OCI-LY3 (cell line): ENCODE measurements at regions not wholly inside any gene's neighbourhood (a gene's known extent, or its start where the extent isn't known, plus 50 kb on each side); places are given as distances from the start of the nearest gene placed in this dataset.

Experiments used
- H2AFZ ChIP-seq: fragments of 200-600, 300-600 bp; shearing (Covaris generic); 2 replicates; pipeline ENCODE4 v1.6.0; 2014; ENCODE audit warnings: antibody characterized with exemption, low read depth, low read length
- H3K27ac ChIP-seq: fragments of 200-600, 300-600 bp; sonication (generic); 2 replicates; pipeline ENCODE4 v1.5.1; 2014; ENCODE audit warnings: mild to moderate bottlenecking, low read length, moderate library complexity, mixed read lengths
- H3K27me3 ChIP-seq: fragments of 200-600, 300-600 bp; sonication (generic); 2 replicates; pipeline ENCODE4 v1.6.1; 2014; ENCODE audit warnings: low read depth, low read length, mixed read lengths
- H3K36me3 ChIP-seq: fragments of 200-600, 300-600 bp; sonication (generic); replicated peaks from 2 replicates; pipeline ENCODE3; 2014; ENCODE audit warnings: low read depth, low read length, mixed read lengths
- H3K4me1 ChIP-seq: fragments of 300-600, 200-600 bp; sonication (generic); 2 replicates; pipeline ENCODE4 v1.6.1; 2014; ENCODE audit warnings: low read length, mixed read lengths
- H3K4me2 ChIP-seq: fragments of 200-600, 300-600 bp; sonication (generic); 2 replicates; pipeline ENCODE4 v1.6.1; 2014; ENCODE audit warnings: low read length, mixed read lengths
- H3K4me3 ChIP-seq: fragments of 300-600, 200-600 bp; sonication (generic); 2 replicates; pipeline ENCODE4 v1.5.1; 2014; ENCODE audit warnings: antibody characterized with exemption, mild to moderate bottlenecking, low read length, moderate library complexity
- H3K79me2 ChIP-seq: fragments of 300-600, 200-600 bp; shearing (Covaris generic); 2 replicates; pipeline ENCODE4 v1.6.1; 2014; ENCODE audit warnings: mild to moderate bottlenecking, low read length, mixed read lengths
- H3K9ac ChIP-seq: fragments of 300-600, 200-600 bp; shearing (Covaris generic); 2 replicates; pipeline ENCODE4 v1.6.0; 2014; ENCODE audit warnings: mild to moderate bottlenecking, low read length, moderate library complexity
- H3K9me3 ChIP-seq: fragments of 200-600, 300-600 bp; shearing (Covaris generic); 2 replicates; pipeline ENCODE4 v1.6.1; 2014; ENCODE audit warnings: low read length, mixed read lengths; ENCODE audit not compliant: insufficient read depth
- H4K20me1 ChIP-seq: fragments of 200-600, 300-600 bp; sonication (generic); 2 replicates; pipeline ENCODE4 v1.6.1; 2016; ENCODE audit warnings: low read length, mixed read lengths; ENCODE audit not compliant: insufficient read depth
- CTCF ChIP-seq: fragments of 200-600, 300-600 bp; sonication (generic); IDR thresholded peaks from 2 replicates; pipeline ENCODE4 v1.5.1; 2014; ENCODE audit warnings: antibody characterized with exemption, low read length, low read depth
- EZH2phosphoT487 ChIP-seq: fragments of 200-600 bp; shearing (Covaris generic); IDR thresholded peaks from 2 replicates; pipeline ENCODE4 v1.6.1; 2018; ENCODE audit warnings: antibody characterized with exemption, mixed run types, low read depth

- Histone ChIP-seq H3K9me3 (no peaks in the 10 kb centered on the region), H3K27me3 (peaks cover 5% of the 10 kb centered on the region; the same call in 1 of the 2 replicates)
- no peak for TF ChIP-seq CTCF
- TF ChIP-seq EZH2phosphoT487, result no peak
Measured at GRCh38 chr12:107526555-107527180, 158.9 kb upstream of the PWP1 start.

DNA sequence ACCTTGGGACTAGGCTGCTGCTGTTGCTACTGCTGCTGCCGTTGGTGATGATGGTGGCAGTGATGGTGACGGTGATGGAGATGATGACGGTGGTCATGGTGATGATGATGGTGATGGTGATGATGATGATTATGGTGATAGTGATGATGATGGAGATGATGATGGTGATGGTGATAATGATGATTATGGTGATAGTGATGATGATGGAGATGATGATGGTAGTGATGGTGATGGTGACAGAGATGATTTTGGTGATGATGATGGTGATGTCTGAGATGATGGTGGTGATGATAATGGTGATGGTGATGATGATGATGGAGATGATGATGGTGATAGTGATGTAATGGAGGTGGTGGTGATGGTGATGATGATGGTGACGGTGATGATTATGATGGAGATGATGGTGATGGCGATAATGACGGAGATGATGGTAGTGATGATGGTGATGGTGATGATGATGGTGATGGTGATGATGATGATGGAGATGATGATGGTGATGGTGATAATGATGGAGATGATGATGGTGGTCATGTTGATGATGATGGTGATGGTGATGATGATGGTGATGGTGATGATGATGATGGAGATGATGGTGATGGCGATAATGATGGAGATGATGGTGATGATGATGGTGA, 156.8 kb upstream of the PWP1 start:
- Histone ChIP-seq H3K4me2 (no peak overlapping the region), H3K36me3 (no peaks in the 10 kb centered on the region), H3K79me2 (no peaks in the 10 kb centered on the region), H3K27ac (no peak overlapping the region), H3K9ac (no peak overlapping the region), H3K4me1 (no peaks in the 10 kb centered on the region), H3K9me3 (no peaks in the 10 kb centered on the region), H2AFZ (no peak overlapping the region), H4K20me1 (no peaks in the 10 kb centered on the region), H3K27me3 (peaks cover 5% of the 10 kb centered on the region; the same call in 1 of the 2 replicates), H3K4me3 (no peak overlapping the region)
- TF ChIP-seq CTCF (no peak), EZH2phosphoT487 (no peak)

More at GRCh38 chr12:107526555-107527180, 158.9 kb upstream of the PWP1 start:
- Histone ChIP-seq H3K27ac (no peak overlapping the region), H3K4me1 (no peaks in the 10 kb centered on the region), H3K79me2 (no peaks in the 10 kb centered on the region), H4K20me1 (no peaks in the 10 kb centered on the region), H3K4me2 (no peak overlapping the region), H3K4me3 (no peak overlapping the region), H3K9ac (no peak overlapping the region), H3K36me3 (no peaks in the 10 kb centered on the region), H2AFZ (no peak overlapping the region)

DNA sequence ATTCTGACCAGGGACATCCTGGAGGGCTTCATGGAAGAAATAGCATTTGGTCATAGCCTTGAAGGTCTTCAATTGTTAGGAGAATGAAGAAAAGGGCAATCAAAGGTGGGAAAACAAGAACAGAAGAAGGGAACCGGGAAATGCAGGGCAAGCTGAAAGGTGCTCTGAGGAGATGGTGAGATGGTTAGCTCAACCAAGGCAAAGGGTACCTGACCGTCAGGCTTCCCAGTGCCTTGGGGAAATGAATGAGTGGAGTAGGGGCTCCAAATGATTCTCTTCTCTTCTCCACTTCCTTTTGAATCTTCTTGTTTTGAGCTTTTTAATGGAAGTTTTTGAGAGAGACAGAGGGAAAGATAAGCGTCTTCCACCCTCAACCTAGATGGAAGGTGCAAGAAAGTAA, 155.6 kb upstream of the PWP1 start:
- Histone ChIP-seq H3K27me3 (peaks cover 12% of the 10 kb centered on the region; the same call in 1 of the 2 replicates), H3K27ac (no peak overlapping the region), H3K36me3 (no peaks in the 10 kb centered on the region), H3K4me2 (no peak overlapping the region), H2AFZ (no peak overlapping the region), H3K9me3 (no peaks in the 10 kb centered on the region), H3K4me3 (no peak overlapping the region), H3K9ac (no peak overlapping the region), H4K20me1 (no peaks in the 10 kb centered on the region), H3K79me2 (no peaks in the 10 kb centered on the region), H3K4me1 (no peaks in the 10 kb centered on the region)
- TF ChIP-seq CTCF (no peak), EZH2phosphoT487 (no peak)

DNA sequence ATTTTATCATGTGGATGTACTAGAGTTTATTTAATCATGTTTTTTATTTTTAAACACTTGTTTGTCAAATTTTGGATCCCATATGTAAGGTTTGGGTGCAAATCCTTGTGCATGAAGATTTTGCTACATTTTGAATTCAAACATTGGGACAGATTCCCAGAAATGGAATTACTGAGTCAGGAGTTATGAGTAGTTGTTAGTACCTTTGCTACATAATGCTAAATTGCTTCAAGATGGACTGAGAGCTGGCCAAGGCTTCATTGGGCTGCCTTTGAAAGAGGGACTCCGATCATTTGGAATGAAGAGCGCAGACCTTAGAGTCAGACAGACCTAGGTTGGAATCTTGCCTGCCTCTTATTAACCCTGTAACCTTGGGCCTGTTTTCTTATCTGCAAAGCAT, 154.9 kb upstream of the PWP1 start:
- no peaks in the 10 kb centered on the region for H3K79me2 ChIP-seq
- no peaks in the 10 kb centered on the region for H3K9me3 ChIP-seq
- no peaks in the 10 kb centered on the region for H4K20me1 ChIP-seq
- H3K27me3 ChIP-seq, result peaks cover 12% of the 10 kb centered on the region; the same call in 1 of the 2 replicates
- no peak overlapping the region for H3K9ac ChIP-seq
- no peak overlapping the region for H3K4me3 ChIP-seq
- TF ChIP-seq CTCF (no peak), EZH2phosphoT487 (no peak)
- no peak overlapping the region for H2AFZ ChIP-seq
- no peaks in the 10 kb centered on the region for H3K36me3 ChIP-seq
- no peak overlapping the region for H3K27ac ChIP-seq
- no peaks in the 10 kb centered on the region for H3K4me1 ChIP-seq
- H3K4me2 ChIP-seq, result no peak overlapping the region
